ENCODE measurements at regions not wholly inside any gene's neighbourhood (a gene's known extent, or its start where the extent isn't known, plus 50 kb on each side); places are given as distances from the start of the nearest gene placed in this dataset.

DNA sequence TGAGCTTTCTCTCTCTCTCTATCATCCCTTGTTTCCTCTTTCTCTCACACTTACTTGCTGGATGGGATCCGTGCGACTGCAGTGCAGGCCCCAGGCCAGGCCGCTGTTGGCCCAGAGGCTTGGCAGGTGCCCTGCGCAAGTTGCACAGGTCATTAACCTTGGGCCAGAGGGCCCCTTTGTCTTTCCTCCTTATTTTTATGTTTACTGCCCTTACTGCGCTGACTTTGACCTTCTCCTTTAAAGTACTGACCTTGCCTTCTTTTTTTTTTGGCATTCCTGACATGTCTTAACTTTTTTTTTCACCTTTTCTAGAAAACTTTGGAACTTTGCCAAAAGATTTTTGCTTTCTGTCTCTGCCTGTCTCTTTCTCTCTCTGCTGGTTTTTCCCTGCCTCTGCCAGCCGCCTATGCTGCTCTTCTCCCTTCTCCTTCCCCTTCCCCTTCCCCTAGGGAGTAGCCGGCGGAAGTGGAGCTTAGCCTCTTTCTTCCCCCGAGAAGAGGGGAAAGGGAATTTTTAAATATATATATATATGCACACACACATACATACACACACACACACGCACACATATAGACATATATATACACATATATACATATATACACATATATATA is 59.6 kb upstream of the CDH4 start:
- Histone ChIP-seq H3K18ac (ENCODE audit: low read depth, low read length) (no peak overlapping the region), H3K4me1 (ENCODE audit: control insufficient read depth, insufficient read depth, low read length) (no peaks in the 10 kb centered on the region), H3K56ac (ENCODE audit: extremely low read depth, insufficient read depth, low read length) (no peak overlapping the region), H4K5ac (ENCODE audit: low read depth, low read length) (no peak overlapping the region), H3K14ac (replicated peaks; ENCODE audit: low read depth, low read length) (no peak overlapping the region), H2BK20ac (ENCODE audit: low read depth, low read length) (no peak overlapping the region), H3K27ac (ENCODE audit: insufficient read depth, low read length) (no peak overlapping the region), H3K79me1 (ENCODE audit: low read depth in 1 of 2, low read length in 2 of 2) (no peaks in the 10 kb centered on the region), H3K9me1 (ENCODE audit: insufficient read depth, low read length) (no peaks in the 10 kb centered on the region), H3K27me3 (ENCODE audit: control insufficient read depth, insufficient read depth, low read length) (peaks cover 14% of the 10 kb centered on the region), H2AK9ac (replicated peaks; ENCODE audit: low read depth, low read length, poor library complexity) (no peak overlapping the region), H3K9ac (ENCODE audit: low read depth, low read length) (no peak overlapping the region), H2AFZ (replicated peaks; ENCODE audit: low read length, poor library complexity) (no peak overlapping the region), H3K9me3 (ENCODE audit: control insufficient read depth, insufficient read depth, low read length) (peaks cover 5% of the 10 kb centered on the region), H2BK15ac (ENCODE audit: low read depth, low read length) (no peak overlapping the region), H3K36me3 (ENCODE audit: control insufficient read depth, insufficient read depth, low read length) (no peaks in the 10 kb centered on the region), H3K4me3 (ENCODE audit: insufficient read depth, low read depth, low read length) (no peak overlapping the region), H2AK5ac (ENCODE audit: low read depth, low read length) (peak overlapping the region; percentile 60; the same call in 1 of the 2 replicates), H4K20me1 (ENCODE audit: insufficient read depth, low read length) (no peaks in the 10 kb centered on the region), H3K4me2 (ENCODE audit: low read depth, low read length) (no peak overlapping the region), H4K8ac (ENCODE audit: low read depth in 2 of 2, low read length in 2 of 2) (no peak overlapping the region), H2BK5ac (ENCODE audit: low read depth, low read length, poor library complexity, severe bottlenecking) (no peak overlapping the region), H3K4ac (ENCODE audit: low read depth, low read length) (no peak overlapping the region), H4K91ac (ENCODE audit: insufficient read depth, low read depth, low read length) (no peak overlapping the region), H2BK120ac (ENCODE audit: low read depth, low read length) (no peak overlapping the region), H3K23ac (ENCODE audit: low read depth, low read length) (no peak overlapping the region)
- in situ Hi-C loops (cut with MboI; ENCODE audit: low sequenced_read_pairs) (no loop called here), dilution Hi-C loops (cut with HindIII; ENCODE audit: low sequenced_read_pairs, unreplicated experiment) (no loop called here), intact Hi-C loops (cut with micrococcal nuclease) (no loop called here)
- DNase-seq (no peak), ATAC-seq (ENCODE audit: low read depth) (no peak)
- ChIA-PET POLR2A (ENCODE audit: unreplicated experiment) (no interaction called here), CTCF (no interaction called here)
- TF ChIP-seq MAZ (IDR thresholded peaks at IDR 0.05; ENCODE audit: borderline replicate concordance, low read depth, low read length) (no peak), RAD21 (IDR thresholded peaks at IDR 0.05; ENCODE audit: low read length) (no peak), RCOR1 (IDR thresholded peaks at IDR 0.05; ENCODE audit: insufficient replicate concordance, low read length) (no peak), POLR2A (IDR thresholded peaks at IDR 0.05; ENCODE audit: low read depth, low read length) (no peak), MAFK (IDR thresholded peaks at IDR 0.05; ENCODE audit: low read depth, low read length) (no peak), CHD1 (IDR thresholded peaks at IDR 0.05; ENCODE audit: low read depth, low read length) (no peak), CEBPB (IDR thresholded peaks at IDR 0.05; ENCODE audit: low read depth, low read length) (no peak), BHLHE40 (IDR thresholded peaks at IDR 0.05; ENCODE audit: low read depth, low read length) (no peak), RFX5 (IDR thresholded peaks at IDR 0.05; ENCODE audit: low read depth, low read length) (no peak), MXI1 (IDR thresholded peaks at IDR 0.05; ENCODE audit: borderline replicate concordance, low read depth, low read length) (no peak), SMC3 (IDR thresholded peaks at IDR 0.05; ENCODE audit: low read depth, low read length) (no peak), NFE2L2 (IDR thresholded peaks at IDR 0.05; ENCODE audit: low read depth, low read length) (no peak), FOS (IDR thresholded peaks at IDR 0.05; ENCODE audit: low read depth, low read length) (no peak)
- TF ChIP-seq, protein P1, sequence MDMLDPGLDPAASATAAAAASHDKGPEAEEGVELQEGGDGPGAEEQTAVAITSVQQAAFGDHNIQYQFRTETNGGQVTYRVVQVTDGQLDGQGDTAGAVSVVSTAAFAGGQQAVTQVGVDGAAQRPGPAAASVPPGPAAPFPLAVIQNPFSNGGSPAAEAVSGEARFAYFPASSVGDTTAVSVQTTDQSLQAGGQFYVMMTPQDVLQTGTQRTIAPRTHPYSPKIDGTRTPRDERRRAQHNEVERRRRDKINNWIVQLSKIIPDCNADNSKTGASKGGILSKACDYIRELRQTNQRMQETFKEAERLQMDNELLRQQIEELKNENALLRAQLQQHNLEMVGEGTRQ (IDR thresholded peaks at IDR 0.05; ENCODE audit: low read depth, low read length): no peak
- TF ChIP-seq, protein P2, sequence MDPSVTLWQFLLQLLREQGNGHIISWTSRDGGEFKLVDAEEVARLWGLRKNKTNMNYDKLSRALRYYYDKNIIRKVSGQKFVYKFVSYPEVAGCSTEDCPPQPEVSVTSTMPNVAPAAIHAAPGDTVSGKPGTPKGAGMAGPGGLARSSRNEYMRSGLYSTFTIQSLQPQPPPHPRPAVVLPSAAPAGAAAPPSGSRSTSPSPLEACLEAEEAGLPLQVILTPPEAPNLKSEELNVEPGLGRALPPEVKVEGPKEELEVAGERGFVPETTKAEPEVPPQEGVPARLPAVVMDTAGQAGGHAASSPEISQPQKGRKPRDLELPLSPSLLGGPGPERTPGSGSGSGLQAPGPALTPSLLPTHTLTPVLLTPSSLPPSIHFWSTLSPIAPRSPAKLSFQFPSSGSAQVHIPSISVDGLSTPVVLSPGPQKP (IDR thresholded peaks at IDR 0.05; ENCODE audit: borderline replicate concordance, low read depth, low read length): no peak
- TF ChIP-seq, protein P3, sequence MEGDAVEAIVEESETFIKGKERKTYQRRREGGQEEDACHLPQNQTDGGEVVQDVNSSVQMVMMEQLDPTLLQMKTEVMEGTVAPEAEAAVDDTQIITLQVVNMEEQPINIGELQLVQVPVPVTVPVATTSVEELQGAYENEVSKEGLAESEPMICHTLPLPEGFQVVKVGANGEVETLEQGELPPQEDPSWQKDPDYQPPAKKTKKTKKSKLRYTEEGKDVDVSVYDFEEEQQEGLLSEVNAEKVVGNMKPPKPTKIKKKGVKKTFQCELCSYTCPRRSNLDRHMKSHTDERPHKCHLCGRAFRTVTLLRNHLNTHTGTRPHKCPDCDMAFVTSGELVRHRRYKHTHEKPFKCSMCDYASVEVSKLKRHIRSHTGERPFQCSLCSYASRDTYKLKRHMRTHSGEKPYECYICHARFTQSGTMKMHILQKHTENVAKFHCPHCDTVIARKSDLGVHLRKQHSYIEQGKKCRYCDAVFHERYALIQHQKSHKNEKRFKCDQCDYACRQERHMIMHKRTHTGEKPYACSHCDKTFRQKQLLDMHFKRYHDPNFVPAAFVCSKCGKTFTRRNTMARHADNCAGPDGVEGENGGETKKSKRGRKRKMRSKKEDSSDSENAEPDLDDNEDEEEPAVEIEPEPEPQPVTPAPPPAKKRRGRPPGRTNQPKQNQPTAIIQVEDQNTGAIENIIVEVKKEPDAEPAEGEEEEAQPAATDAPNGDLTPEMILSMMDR (conservative IDR thresholded peaks at IDR 0.05; ENCODE audit: low read depth, low read length): no peak
- BruUV-seq (replicated peaks): no TSS peak
- WGBS, 2 experiments (ENCODE audit: extremely low coverage in 2 of 2, insufficient read length in 1 of 2): 75% methylated on average over 4 of the region's 10 CpGs; no CpG with 5 or more reads in 1 of the 2 experiments
